HL-60 (cell line): ENCODE measurements at regions not wholly inside any gene's neighbourhood (a gene's known extent, or its start where the extent isn't known, plus 50 kb on each side); places are given as distances from the start of the nearest gene placed in this dataset.

Experiments used
- DNase-seq, 2 experiments: peaks; one replicate each; pipeline ENCODE4 v3.0.0-alpha.2; 2010 to 2020; ENCODE audit warnings: low read depth in 1 of 2, low spot score in 1 of 2
- H3K27ac ChIP-seq: fragments of 250-450 bp; sonication (Bioruptor Pico); replicated peaks from 2 replicates; pipeline ENCODE4 v1.5.1; 2020; ENCODE audit warnings: mild to moderate bottlenecking, moderate library complexity
- H3K27me3 ChIP-seq: fragments of 250-450 bp; sonication (Bioruptor Pico); 2 replicates; pipeline ENCODE4 v1.5.1; 2021; ENCODE audit warnings: mild to moderate bottlenecking, moderate library complexity; ENCODE audit not compliant: insufficient read depth, poor library complexity, severe bottlenecking
- H3K4me3 ChIP-seq: replicated peaks from 2 replicates; pipeline ENCODE4 v1.5.1; 2011; ENCODE audit warnings: mild to moderate bottlenecking, control low read depth, low read length; ENCODE audit not compliant: insufficient read depth
- CTCF ChIP-seq: IDR thresholded peaks from one replicate; pipeline ENCODE4 v1.5.1; 2011; ENCODE audit warnings: low read length, control low read depth, inconsistent platforms; ENCODE audit not compliant: insufficient read depth
- GABPA ChIP-seq: IDR thresholded peaks from 2 replicates; pipeline ENCODE4 v1.6.1; 2012; ENCODE audit warnings: low read depth
- POLR2AphosphoS5 ChIP-seq: IDR thresholded peaks from 2 replicates; pipeline ENCODE4 v1.6.1; 2012; ENCODE audit warnings: low read depth
- REST ChIP-seq: IDR thresholded peaks from 2 replicates; pipeline ENCODE4 v1.6.1; 2012; ENCODE audit warnings: low read depth; ENCODE audit not compliant: insufficient replicate concordance
- SPI1 ChIP-seq: IDR thresholded peaks from 2 replicates; pipeline ENCODE4 v1.6.1; 2012; ENCODE audit warnings: low read depth, mild to moderate bottlenecking, borderline replicate concordance

GRCh38 chr7:41886262-41886900 is 183.5 kb upstream of the INHBA start:
- DNase-seq = no peak
- no peaks in the 10 kb centered on the region for H3K27me3 ChIP-seq
- no peak for TF ChIP-seq CTCF
- TF ChIP-seq GABPA = no peak
- TF ChIP-seq POLR2AphosphoS5 = no peak
- H3K27ac ChIP-seq = no peak overlapping the region
- no peak overlapping the region for H3K4me3 ChIP-seq

GRCh38 chr7:41885748-41886147 is 182.9 kb upstream of the INHBA start:
- DNase-seq = no peak
- no peak for TF ChIP-seq GABPA
- TF ChIP-seq REST = no peak
- no peak for TF ChIP-seq SPI1
- TF ChIP-seq POLR2AphosphoS5 = no peak
- TF ChIP-seq CTCF = no peak
- H3K27ac ChIP-seq = no peak overlapping the region
- H3K27me3 ChIP-seq = no peaks in the 10 kb centered on the region
- no peak overlapping the region for H3K4me3 ChIP-seq

- TF ChIP-seq SPI1 (no peak), GABPA (no peak), REST (no peak), POLR2AphosphoS5 (no peak), CTCF (no peak)
- no peak for DNase-seq
- Histone ChIP-seq H3K27ac (no peak overlapping the region), H3K4me3 (no peak overlapping the region), H3K27me3 (no peaks in the 10 kb centered on the region)
Observed at GRCh38 chr7:41885078-41885477, 182.2 kb upstream of the INHBA start.

- H3K4me3 ChIP-seq = no peak overlapping the region
- H3K27me3 ChIP-seq = no peaks in the 10 kb centered on the region
- TF ChIP-seq SPI1 (no peak), GABPA (no peak), CTCF (no peak), POLR2AphosphoS5 (no peak), REST (no peak)
- H3K27ac ChIP-seq = peak overlapping the region; percentile 84
- no peak for DNase-seq
Observed at GRCh38 chr7:41882745-41883420, 180.0 kb upstream of the INHBA start.
